PFSK-1 (cell line): ENCODE measurements at regions not wholly inside any gene's neighbourhood (a gene's known extent, or its start where the extent isn't known, plus 50 kb on each side); places are given as distances from the start of the nearest gene placed in this dataset.

Experiments
- FOXP2 ChIP-seq: optimal IDR thresholded peaks from 2 replicates; pipeline ENCODE3; 2011; ENCODE audit warnings: borderline replicate concordance, control low read depth, inconsistent platforms; ENCODE audit not compliant: insufficient read depth; ENCODE audit errors: extremely low read length, extremely low read depth
- POLR2AphosphoS5 ChIP-seq: IDR thresholded peaks from 2 replicates; pipeline ENCODE4 v1.6.1; 2012; ENCODE audit warnings: low read depth, mild to moderate bottlenecking, control low read depth, low read length, moderate library complexity
- SIN3A ChIP-seq: IDR thresholded peaks from 2 replicates; pipeline ENCODE4 v1.6.1; 2012; ENCODE audit warnings: mild to moderate bottlenecking, low read length, moderate library complexity, borderline replicate concordance; ENCODE audit not compliant: insufficient read depth
- TAF1 ChIP-seq: IDR thresholded peaks from 2 replicates; pipeline ENCODE4 v1.6.1; 2012; ENCODE audit warnings: low read length, control low read depth, borderline replicate concordance; ENCODE audit not compliant: insufficient read depth
- TF ChIP-seq, protein P1 (sequence below), 2 experiments: IDR thresholded peaks; 2 replicates each; pipeline versions ENCODE4 v1.6.1 to v1.8.0; 2011 to 2012; ENCODE audit warnings: low read depth in 2 of 2, low read length in 2 of 2, control low read depth in 1 of 2, inconsistent platforms in 1 of 2, mild to moderate bottlenecking in 1 of 2, moderate library complexity in 1 of 2; ENCODE audit not compliant: insufficient read depth in 1 of 2

DNA sequence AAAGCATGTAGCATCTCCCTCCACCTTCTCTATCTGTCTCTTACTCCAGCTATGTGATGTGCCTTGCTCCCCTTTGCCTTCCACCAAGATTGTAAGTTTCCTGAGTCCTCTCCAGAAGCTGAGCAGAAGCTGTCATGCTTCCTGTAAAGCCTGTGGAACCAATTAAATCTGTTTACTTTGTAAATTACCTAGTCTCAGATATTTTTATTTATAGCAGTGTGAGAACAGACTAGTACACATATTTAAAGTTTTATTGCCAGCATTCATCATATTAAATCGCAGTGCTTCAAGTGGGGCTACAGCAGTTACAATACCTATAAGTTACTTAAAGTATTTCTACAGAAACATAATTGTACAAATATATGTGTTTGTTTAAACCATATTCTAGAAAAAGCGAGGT, 973.1 kb downstream of the SLC16A7 start:
- TF ChIP-seq, protein P1, sequence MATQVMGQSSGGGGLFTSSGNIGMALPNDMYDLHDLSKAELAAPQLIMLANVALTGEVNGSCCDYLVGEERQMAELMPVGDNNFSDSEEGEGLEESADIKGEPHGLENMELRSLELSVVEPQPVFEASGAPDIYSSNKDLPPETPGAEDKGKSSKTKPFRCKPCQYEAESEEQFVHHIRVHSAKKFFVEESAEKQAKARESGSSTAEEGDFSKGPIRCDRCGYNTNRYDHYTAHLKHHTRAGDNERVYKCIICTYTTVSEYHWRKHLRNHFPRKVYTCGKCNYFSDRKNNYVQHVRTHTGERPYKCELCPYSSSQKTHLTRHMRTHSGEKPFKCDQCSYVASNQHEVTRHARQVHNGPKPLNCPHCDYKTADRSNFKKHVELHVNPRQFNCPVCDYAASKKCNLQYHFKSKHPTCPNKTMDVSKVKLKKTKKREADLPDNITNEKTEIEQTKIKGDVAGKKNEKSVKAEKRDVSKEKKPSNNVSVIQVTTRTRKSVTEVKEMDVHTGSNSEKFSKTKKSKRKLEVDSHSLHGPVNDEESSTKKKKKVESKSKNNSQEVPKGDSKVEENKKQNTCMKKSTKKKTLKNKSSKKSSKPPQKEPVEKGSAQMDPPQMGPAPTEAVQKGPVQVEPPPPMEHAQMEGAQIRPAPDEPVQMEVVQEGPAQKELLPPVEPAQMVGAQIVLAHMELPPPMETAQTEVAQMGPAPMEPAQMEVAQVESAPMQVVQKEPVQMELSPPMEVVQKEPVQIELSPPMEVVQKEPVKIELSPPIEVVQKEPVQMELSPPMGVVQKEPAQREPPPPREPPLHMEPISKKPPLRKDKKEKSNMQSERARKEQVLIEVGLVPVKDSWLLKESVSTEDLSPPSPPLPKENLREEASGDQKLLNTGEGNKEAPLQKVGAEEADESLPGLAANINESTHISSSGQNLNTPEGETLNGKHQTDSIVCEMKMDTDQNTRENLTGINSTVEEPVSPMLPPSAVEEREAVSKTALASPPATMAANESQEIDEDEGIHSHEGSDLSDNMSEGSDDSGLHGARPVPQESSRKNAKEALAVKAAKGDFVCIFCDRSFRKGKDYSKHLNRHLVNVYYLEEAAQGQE (IDR thresholded peaks at IDR 0.05; ENCODE audit: insufficient read depth in 1 of 2, low read depth in 2 of 2, low read length in 2 of 2): no peak
- TF ChIP-seq POLR2AphosphoS5 (no peak), FOXP2 (no peak), SIN3A (no peak), TAF1 (no peak)

DNA sequence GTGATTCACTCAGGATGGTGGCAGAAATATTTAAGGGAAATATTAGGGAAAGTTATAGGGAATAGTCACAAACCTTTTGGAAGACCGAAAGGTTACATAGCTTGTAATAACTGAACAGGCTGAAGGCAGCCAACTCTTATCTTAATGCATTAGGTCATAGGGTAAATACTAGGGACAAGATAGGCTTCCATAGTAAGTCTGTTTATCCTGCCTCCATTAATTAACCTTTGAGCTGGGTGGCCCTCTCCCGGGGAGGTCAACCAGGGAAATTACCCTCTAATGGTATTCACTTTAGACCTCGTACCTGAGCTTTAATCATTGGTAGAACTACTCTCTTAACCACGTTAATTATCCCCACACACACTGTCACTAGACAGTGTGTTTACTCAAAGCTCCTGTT, 981.8 kb downstream of the SLC16A7 start:
- TF ChIP-seq POLR2AphosphoS5 (no peak), TAF1 (no peak), SIN3A (no peak), FOXP2 (no peak)
- TF ChIP-seq, protein P1 (IDR thresholded peaks at IDR 0.05; ENCODE audit: insufficient read depth in 1 of 2, low read depth in 2 of 2, low read length in 2 of 2): no peak

DNA sequence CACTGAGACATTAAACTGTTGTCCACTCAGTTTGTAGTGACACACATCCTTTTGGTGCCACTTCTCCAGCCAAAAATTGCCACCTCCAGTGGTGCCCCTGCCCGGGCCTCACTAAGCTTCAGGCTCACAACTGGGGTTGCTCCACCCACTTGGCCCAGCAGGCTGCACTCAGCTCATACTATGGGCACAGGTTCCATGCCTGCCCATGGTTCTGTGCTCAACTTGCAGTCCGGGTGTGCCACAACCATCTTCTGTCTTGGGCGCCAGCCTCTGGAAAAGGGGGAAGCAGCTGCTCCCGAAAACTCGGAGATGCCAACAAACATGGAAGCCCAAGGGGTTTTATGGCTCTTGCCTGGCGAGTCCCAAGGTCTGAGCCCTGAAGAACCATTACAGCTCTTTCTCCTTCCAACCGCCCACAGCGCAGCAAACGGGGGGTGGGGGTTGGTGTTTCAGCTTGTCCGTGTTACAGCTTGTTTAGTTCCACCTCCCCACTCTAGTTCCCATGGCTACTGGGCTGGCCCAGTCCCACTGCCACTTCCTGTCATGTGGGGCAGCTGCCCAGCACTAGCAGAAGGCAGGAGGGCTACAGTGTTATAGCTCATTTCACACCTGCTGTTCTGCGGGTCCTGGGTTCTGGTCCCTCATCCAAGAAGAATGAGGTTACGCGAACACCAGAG, 998.3 kb downstream of the SLC16A7 start:
- TF ChIP-seq POLR2AphosphoS5 (no peak), SIN3A (no peak), TAF1 (no peak), FOXP2 (no peak)
- TF ChIP-seq, protein P1 (IDR thresholded peaks at IDR 0.05; ENCODE audit: insufficient read depth in 1 of 2, low read depth in 2 of 2, low read length in 2 of 2): no peak

DNA sequence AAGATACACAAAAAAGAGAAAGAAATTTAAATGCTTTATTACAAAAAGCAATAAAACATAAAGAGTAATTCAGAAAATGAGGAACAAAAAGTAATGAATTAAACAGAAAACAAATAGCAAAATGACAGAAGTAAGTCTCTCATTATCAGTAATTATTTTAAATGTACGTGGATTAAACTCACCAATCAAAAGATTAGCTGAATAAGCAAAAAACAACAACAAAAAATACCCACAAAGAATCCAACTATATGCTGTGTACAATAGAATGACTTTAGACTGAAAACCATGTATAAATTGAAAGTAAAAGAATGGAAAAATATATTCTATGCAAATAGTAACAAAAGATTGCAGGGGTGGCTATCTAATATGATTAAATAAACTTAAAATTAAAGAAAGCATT, 1006.8 kb downstream of the SLC16A7 start:
- TF ChIP-seq POLR2AphosphoS5 (no peak), SIN3A (no peak), TAF1 (no peak), FOXP2 (no peak)
- TF ChIP-seq, protein P1 (IDR thresholded peaks at IDR 0.05; ENCODE audit: insufficient read depth in 1 of 2, low read depth in 2 of 2, low read length in 2 of 2): no peak
